Fibroblast of skin of back (primary cell): ENCODE measurements at regions not wholly inside any gene's neighbourhood (a gene's known extent, or its start where the extent isn't known, plus 50 kb on each side); places are given as distances from the start of the nearest gene placed in this dataset.

Experiments used
- DNase-seq: peaks from one replicate; pipeline ENCODE4 v3.0.0-alpha.2; 2013

GRCh38 chr11:92797874-92798273 is 171.6 kb upstream of the MTNR1B start:
- DNase-seq, result no peak

- no peak for DNase-seq
These were observed 167.8 kb upstream of the MTNR1B start for GRCh38 chr11:92801685-92802084.

GRCh38 chr11:92802644-92803043 is 166.8 kb upstream of the MTNR1B start:
- no peak for DNase-seq

GRCh38 chr11:92803391-92803790 is 166.1 kb upstream of the MTNR1B start:
- DNase-seq, result no peak

- no peak for DNase-seq
These were observed 165.0 kb upstream of the MTNR1B start for GRCh38 chr11:92804388-92804966.

GRCh38 chr11:92808022-92808421 is 161.4 kb upstream of the MTNR1B start:
- DNase-seq, result no peak

GRCh38 chr11:92810423-92811064 is 158.9 kb upstream of the MTNR1B start:
- no peak for DNase-seq

GRCh38 chr11:92811341-92811740 is 158.1 kb upstream of the MTNR1B start:
- DNase-seq, result peak; percentile 2

- no peak for DNase-seq
These were observed 156.6 kb upstream of the MTNR1B start for GRCh38 chr11:92812841-92813240.

GRCh38 chr11:92819830-92820229 is 149.6 kb upstream of the MTNR1B start:
- peak; percentile 17 for DNase-seq

- DNase-seq, result no peak
These were observed 148.6 kb upstream of the MTNR1B start for GRCh38 chr11:92820860-92821259.

- DNase-seq, result no peak
These were observed 147.0 kb upstream of the MTNR1B start for GRCh38 chr11:92822410-92822809.

- DNase-seq, result peak; percentile 66
These were observed 143.3 kb upstream of the MTNR1B start for GRCh38 chr11:92826136-92826535.

- DNase-seq, result no peak
These were observed 142.8 kb upstream of the MTNR1B start for GRCh38 chr11:92826603-92827002.

GRCh38 chr11:92827132-92827531 is 142.3 kb upstream of the MTNR1B start:
- DNase-seq, result no peak

GRCh38 chr11:92828556-92828955 is 140.9 kb upstream of the MTNR1B start:
- no peak for DNase-seq

- DNase-seq, result no peak
These were observed 140.3 kb upstream of the MTNR1B start for GRCh38 chr11:92829121-92829520.

- DNase-seq, result no peak
These were observed 139.8 kb upstream of the MTNR1B start for GRCh38 chr11:92829671-92830070.

- DNase-seq, result no peak
These were observed 138.9 kb upstream of the MTNR1B start for GRCh38 chr11:92830377-92831155.

- no peak for DNase-seq
These were observed 135.0 kb upstream of the MTNR1B start for GRCh38 chr11:92834296-92835020.

- DNase-seq, result no peak
These were observed 131.9 kb upstream of the MTNR1B start for GRCh38 chr11:92837595-92837994.

- peak; percentile 15 for DNase-seq
These were observed 130.6 kb upstream of the MTNR1B start for GRCh38 chr11:92838759-92839310.

GRCh38 chr11:92839450-92839849 is 130.0 kb upstream of the MTNR1B start:
- no peak for DNase-seq
